HG02885 (cell line): ENCODE measurements at regions not wholly inside any gene's neighbourhood (a gene's known extent, or its start where the extent isn't known, plus 50 kb on each side); places are given as distances from the start of the nearest gene placed in this dataset.
"Not testable (repeated sequence)": the region's sequence is repeated elsewhere in the genome, so short reads cannot be mapped to it uniquely, and the experiment has no call there.

ENCODE experiments used
- ATAC-seq: cut with Tn5 transposase; IDR thresholded peaks from one replicate; pipeline ENCODE4 v1.9.1; 2021; ENCODE audit warnings: mild to moderate bottlenecking; ENCODE audit not compliant: unreplicated experiment, poor library complexity

GRCh38 chr10:84696610-84697009 is 368.2 kb downstream of the CCSER2 start:
- ATAC-seq: no peak

DNA sequence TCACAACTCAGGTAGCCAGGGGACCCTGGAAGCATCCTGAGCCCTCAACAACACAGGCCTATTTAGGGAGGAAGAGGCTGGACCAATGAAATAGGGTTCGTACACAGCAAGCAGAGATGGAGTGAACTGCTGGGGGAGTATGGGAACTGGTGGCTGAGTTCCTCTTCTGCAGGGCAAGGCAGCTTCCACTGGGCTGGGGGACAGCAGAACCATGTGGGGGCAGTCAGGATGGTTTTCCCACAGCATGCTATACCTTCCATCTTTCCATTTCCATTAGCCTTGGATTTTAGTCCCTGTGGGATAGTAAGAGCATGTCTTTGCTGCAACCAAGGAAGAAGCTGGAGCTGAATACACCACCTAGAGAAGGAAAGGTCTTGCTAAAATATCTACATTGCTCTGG is 370.6 kb downstream of the CCSER2 start:
- no peak for ATAC-seq

DNA sequence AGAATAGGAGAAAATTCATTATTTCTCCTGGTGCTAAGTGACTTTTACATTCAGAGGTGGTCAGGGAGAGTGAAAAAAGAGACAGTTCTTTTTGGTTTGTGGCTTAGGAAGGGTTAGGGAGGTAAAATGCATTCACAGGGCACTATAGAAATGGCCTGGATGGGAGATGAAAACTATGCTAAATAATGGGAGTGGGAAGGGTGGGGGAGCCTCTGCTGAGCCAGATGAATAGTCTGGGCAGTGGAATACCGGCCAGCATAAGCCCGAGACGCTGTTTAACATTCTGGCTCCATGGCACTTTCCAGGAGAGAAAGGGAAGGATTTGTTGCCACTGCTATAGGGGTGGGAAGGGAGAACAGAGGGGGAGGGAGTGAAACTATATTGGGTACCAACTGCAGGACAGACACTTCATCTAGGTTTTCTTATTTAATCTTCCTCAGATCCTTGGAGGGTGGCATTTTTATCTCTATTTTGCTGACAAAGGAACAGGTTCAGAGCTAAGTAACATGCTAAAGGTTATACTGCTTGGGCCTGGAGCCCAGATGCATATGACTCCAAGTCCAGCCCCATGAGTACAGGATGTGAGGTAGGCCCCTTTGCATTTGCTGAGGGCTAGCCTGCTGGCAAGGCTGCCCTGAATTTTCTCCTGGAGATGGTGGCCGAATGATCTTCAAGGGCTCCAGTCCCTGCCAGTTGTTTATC is 372.4 kb downstream of the CCSER2 start:
- no peak for ATAC-seq

- ATAC-seq: no peak
These were observed 373.0 kb downstream of the CCSER2 start for GRCh38 chr10:84701370-84701720.

DNA sequence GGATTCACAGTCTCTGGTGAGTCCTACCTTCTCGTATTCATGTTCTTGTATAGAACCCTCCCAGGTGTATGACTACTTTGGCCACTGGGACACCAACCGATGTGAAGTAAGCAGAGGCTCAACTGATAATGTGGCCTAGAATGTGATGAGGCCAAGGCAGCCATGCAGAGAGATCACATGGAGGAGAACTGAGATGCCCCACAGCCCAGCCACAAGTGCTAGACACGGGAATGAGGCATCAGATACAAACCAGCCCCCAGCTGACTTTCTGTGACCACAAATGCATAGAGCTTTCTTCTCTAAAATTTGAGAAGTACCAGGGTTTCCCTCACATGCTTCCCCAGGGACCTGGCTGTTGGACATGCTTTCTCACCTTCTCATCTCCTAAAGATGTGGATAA is 375.7 kb downstream of the CCSER2 start:
- ATAC-seq: no peak

GRCh38 chr10:84706431-84706830 is 378.0 kb downstream of the CCSER2 start:
- ATAC-seq: no peak

- no peak for ATAC-seq
These were observed 378.5 kb downstream of the CCSER2 start for GRCh38 chr10:84706875-84707274.

DNA sequence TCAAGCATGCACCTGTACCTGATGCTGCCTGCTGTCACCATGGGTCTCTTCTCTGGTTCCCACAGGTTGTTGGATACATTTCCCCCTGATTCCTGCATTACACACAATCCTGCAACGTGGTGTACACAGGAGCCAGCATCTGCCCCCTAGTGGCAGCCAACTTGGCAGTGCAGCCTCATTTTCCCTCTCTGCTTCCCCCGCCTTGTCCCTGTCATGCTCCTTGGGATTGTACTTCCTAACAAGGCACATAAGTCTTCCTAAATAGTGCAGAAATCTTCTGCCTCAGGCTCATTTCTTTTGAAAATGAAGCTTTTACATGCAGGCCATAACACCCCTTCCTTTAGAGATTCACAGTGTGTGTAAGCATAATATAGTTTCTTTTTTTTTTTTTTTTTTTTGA is 387.5 kb downstream of the CCSER2 start:
- ATAC-seq: peak; percentile 90

DNA sequence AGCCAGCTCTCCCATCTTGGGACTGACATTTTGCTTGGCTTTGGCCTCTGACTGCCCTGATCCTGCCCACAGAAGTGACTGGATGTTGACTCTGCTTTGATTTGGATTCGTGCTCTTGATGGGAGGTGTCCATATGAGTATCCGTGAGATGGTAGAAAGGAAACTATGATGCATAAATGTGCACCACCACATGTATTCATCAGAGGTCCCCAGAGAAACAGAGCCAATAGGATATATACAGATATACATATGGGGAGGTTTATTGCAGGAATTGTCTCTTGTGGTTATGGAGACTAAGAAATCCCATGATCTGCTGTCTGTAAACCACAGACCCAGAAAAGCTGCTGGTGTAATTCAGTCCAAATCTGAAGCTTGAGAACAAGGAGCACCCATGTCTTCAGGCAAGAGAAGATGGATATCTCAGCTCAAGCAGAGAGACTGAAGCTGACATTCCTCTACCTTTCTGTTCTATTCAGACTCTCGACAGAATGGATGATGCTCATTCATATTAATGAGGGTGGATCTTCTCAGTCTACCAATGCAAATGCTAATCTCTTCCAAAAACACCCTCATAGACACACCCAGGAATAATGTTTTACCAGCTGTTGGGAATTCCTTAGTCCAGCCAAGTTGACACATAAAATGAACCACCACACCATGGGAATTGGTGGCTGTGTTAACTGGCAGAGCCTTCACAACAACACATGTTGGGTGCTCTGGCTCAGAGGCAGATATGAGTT is 390.7 kb downstream of the CCSER2 start:
- ATAC-seq: no peak

DNA sequence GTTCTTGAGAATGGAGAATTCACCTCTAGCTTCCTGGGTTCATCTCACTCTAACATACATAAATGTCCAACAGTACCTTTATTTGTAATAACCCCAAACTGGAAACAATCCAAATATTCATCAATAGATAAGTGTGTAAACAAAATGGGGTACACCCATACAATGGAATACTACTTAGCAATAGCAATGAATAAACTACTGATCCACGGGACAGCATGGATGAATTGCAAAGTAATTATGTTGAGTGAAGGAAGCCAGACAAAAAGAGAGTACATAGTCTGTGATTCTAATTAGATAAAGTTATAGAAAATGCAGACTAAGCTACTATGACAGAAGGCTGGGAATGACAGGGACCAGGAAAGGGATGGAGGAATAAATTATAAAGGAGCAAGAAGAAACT is 391.3 kb downstream of the CCSER2 start:
- ATAC-seq: no peak

DNA sequence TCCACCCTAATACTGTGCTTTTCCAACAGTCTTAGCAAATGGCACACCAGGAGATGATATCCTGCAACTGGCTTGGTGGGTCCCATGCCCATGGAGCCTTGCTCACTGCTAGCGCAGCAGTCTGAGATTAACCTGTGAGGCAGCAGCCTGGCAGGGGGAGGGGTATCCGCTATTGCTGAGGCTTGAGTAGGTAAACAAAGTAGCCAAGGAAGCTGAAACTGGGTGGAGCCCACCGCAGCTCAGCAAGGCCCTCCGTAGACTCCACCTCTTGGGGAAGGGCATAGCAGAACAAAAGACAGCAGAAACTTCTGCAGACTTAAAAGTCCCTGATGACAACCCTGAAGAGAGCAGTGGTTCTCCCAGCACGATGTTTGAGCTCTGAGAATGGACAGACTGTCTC is 399.0 kb downstream of the CCSER2 start:
- no peak for ATAC-seq

DNA sequence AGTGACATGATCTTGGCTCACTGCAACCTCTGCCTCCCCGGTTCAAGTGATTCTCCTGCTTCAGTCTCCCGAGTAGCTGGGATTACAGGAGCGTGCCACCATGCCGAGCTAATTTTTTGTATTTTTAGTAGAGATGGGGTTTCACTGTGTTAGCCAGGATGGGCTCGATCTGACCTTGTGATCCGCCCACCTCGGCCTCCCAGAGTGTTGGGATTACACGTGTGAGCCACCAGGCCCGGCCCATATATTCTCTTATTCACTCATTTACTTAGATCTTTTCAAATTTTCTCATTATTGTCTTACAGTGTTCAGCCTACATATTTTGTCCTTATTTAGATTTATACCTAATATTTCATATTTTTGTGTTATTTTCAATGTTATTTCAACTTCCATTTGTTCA is 410.7 kb downstream of the CCSER2 start:
- ATAC-seq: not testable (repeated sequence)

DNA sequence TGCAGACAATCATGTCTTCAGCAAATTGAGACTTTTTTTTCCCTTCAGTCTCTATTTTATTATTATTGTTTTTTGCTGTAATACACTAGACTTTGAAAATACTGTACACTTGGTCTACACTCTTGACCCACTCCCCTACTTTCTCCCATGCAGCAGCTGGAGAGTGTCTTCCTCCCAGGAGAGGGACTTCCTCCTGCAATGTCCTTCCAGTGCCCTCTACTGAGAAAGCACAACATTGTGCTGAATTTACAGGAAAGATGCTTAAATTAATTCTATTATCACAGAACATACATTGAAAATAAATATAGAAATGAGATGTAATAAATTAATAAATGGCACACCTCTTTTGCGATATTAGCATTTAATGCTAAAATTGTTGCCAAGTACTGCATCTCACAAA is 411.3 kb downstream of the CCSER2 start:
- no peak for ATAC-seq

- ATAC-seq: no peak
These were observed 415.1 kb downstream of the CCSER2 start for GRCh38 chr10:84743483-84743882.

DNA sequence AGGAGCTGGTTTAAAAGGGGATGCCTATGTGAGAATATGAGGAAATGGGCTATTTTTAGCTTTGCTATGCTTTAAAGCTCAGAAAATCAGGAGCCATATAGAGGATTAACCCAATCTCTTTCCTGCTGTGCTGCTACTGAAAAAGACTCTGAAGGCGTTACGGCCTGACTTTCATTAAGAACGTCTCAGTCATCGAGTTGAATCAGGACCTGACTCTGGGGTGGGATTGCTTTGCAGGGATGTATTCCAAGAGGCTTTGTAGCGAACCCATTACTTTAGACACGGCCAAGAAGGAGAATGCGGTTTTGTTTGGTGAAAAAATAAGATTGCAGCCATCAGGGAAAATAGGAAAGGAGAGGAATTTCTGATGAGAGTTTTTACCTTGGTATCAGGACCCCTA is 426.9 kb downstream of the CCSER2 start:
- ATAC-seq: no peak

- not testable (repeated sequence) for ATAC-seq
These were observed 428.3 kb downstream of the CCSER2 start for GRCh38 chr10:84756653-84757052.

- not testable (repeated sequence) for ATAC-seq
These were observed 433.7 kb downstream of the CCSER2 start for GRCh38 chr10:84761994-84762614.

DNA sequence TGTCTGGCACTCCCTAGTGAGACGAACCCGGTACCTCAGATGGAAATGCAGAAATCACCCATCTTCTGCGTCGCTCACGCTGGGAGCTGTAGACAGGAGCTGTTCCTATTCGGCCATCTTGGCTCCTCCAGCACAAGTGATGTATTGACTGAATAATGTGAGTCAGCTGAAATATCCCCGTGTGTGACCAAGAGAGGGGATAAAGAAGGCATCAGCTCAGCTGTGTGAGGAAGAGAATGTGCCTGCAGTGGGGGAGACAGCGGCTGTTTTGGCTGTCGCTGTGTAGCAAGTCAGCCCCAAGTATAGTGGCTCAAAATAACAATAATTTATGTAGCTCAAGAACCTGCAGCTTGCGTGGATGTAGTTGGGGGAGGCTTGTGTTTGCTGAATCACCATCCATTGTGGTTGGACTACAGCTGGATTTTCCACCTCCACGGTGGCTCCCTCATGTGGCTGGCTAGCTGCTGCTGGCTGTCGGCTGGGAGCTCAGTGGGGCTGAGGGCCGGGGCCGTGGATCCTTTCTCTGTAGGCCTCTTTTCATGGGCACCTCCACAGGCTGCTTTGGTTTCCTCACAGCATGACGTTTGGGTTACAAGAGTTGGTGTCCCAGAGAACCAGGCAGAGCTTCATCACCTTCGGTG is 434.5 kb downstream of the CCSER2 start:
- ATAC-seq: no peak

DNA sequence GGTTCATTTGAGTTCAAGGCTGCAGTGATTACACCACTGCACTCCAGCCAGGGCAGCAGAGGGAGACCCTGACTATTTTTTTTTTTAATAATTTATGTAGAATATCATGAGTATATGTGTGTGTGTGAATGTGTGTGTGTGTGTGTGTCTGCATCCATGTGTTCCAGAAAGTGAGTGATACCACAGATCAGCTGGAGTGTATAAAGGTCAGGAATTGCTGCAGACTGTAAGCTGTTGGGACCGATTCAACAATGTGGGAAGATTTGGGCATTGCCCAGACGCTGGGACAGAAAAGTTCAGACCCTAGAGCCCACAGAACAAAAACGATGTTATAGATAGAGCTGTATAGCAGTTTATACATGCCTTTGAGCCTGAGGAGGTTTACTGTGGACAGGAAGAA is 435.6 kb downstream of the CCSER2 start:
- no peak for ATAC-seq

- ATAC-seq: no peak
These were observed 436.7 kb downstream of the CCSER2 start for GRCh38 chr10:84765086-84765485.

GRCh38 chr10:84765656-84766055 is 437.3 kb downstream of the CCSER2 start:
- ATAC-seq: no peak
